Endodermal cell (in vitro differentiated cells): ENCODE measurements at regions not wholly inside any gene's neighbourhood (a gene's known extent, or its start where the extent isn't known, plus 50 kb on each side); places are given as distances from the start of the nearest gene placed in this dataset.

ENCODE experiments used
- DNase-seq: peaks from one replicate; pipeline ENCODE4 v3.0.0-alpha.2; 2017
- H3K27ac ChIP-seq: 2 replicates; pipeline ENCODE4 v1.5.1; 2013; ENCODE audit warnings: mild to moderate bottlenecking, low read depth, low read length, moderate library complexity
- H3K27me3 ChIP-seq: 2 replicates; pipeline ENCODE4 v1.6.1; 2013; ENCODE audit warnings: mild to moderate bottlenecking, low read length, moderate library complexity; ENCODE audit not compliant: insufficient read depth, control insufficient read depth, poor library complexity, severe bottlenecking
- H3K36me3 ChIP-seq: 2 replicates; pipeline ENCODE4 v1.7.0; 2013; ENCODE audit warnings: mild to moderate bottlenecking, low read length, moderate library complexity; ENCODE audit not compliant: control insufficient read depth, insufficient read depth
- H3K4me1 ChIP-seq: one replicate; pipeline ENCODE4 v1.7.0; 2013; ENCODE audit warnings: low read length; ENCODE audit not compliant: control insufficient read depth, insufficient read depth
- H3K4me3 ChIP-seq: 2 replicates; pipeline ENCODE4 v1.5.1; 2013; ENCODE audit warnings: mild to moderate bottlenecking, low read length, moderate library complexity
- H3K9ac ChIP-seq: 2 replicates; pipeline ENCODE4 v1.6.1; 2013; ENCODE audit warnings: mild to moderate bottlenecking, low read length, moderate library complexity; ENCODE audit not compliant: poor library complexity, severe bottlenecking; ENCODE audit errors: extremely low read depth
- H3K9me3 ChIP-seq: 2 replicates; pipeline ENCODE4 v1.6.1; 2013; ENCODE audit warnings: mild to moderate bottlenecking, low read length, moderate library complexity; ENCODE audit not compliant: control insufficient read depth
- H3K27ac Mint-ChIP-seq: 2 replicates; pipeline ENCODE4 v1.8.0; 2020; ENCODE audit warnings: mixed read lengths
- H3K27me3 Mint-ChIP-seq: 2 replicates; pipeline ENCODE4 v1.8.0; 2021; ENCODE audit warnings: mild to moderate bottlenecking, mixed read lengths; ENCODE audit not compliant: insufficient read depth
- H3K36me3 Mint-ChIP-seq: 2 replicates; pipeline ENCODE4 v1.8.0; 2020; ENCODE audit warnings: low read depth, mixed read lengths
- H3K4me1 Mint-ChIP-seq: 2 replicates; pipeline ENCODE4 v1.8.0; 2020; ENCODE audit warnings: mixed read lengths
- H3K4me3 Mint-ChIP-seq: 2 replicates; pipeline ENCODE4 v1.8.0; 2020; ENCODE audit warnings: mild to moderate bottlenecking, moderate library complexity, mixed read lengths
- H3K9me3 Mint-ChIP-seq: 2 replicates; pipeline ENCODE4 v1.8.0; 2020; ENCODE audit warnings: mild to moderate bottlenecking, mixed read lengths
- CTCF ChIP-seq: fragments of 200-600 bp; sonication (generic); conservative IDR thresholded peaks from 2 replicates; pipeline ENCODE4 v1.5.0; 2021; ENCODE audit warnings: antibody characterized with exemption, mild to moderate bottlenecking
- WGBS, 2 experiments: methylation state at CpG; one replicate each; pipeline versions ENCODE4 v1.1.5 to v1.1.7; 2013; ENCODE audit warnings: missing lambda C conversion rate in 2 of 2, mixed read lengths in 1 of 2; ENCODE audit not compliant: insufficient coverage in 1 of 2, insufficient read length in 1 of 2; 5-methylcytosine and 5-hydroxymethylcytosine counted together

GRCh38 chr2:204265681-204266181 is 279.5 kb upstream of the PARD3B start:
- H3K4me1 ChIP-seq: peaks cover 11% of the 10 kb centered on the region
- peaks cover 10% of the 10 kb centered on the region for H3K9me3 ChIP-seq
- H3K4me3 Mint-ChIP-seq: no peak overlapping the region

GRCh38 chr2:204268458-204268857 is 276.8 kb upstream of the PARD3B start:
- no peak for DNase-seq
- no peak overlapping the region for H3K4me3 ChIP-seq
- TF ChIP-seq CTCF: peak; percentile 55
- 97% methylated on average over 4 to 5 of the region's 5 CpGs for WGBS, 2 experiments
- H3K27me3 ChIP-seq: no peaks in the 10 kb centered on the region
- Mint-ChIP-seq H3K9me3 (peaks cover 22% of the 10 kb centered on the region), H3K27ac (no peak overlapping the region), H3K27me3 (peaks cover 6% of the 10 kb centered on the region), H3K36me3 (peaks cover 6% of the 10 kb centered on the region), H3K4me1 (peaks cover 42% of the 10 kb centered on the region), H3K4me3 (no peak overlapping the region)
- H3K36me3 ChIP-seq: no peaks in the 10 kb centered on the region
- peaks cover 17% of the 10 kb centered on the region for H3K4me1 ChIP-seq
- no peak overlapping the region for H3K9ac ChIP-seq
- no peak overlapping the region for H3K27ac ChIP-seq
- peaks cover 22% of the 10 kb centered on the region for H3K9me3 ChIP-seq

More at GRCh38 chr2:204265681-204266181, 279.5 kb upstream of the PARD3B start:
- Histone ChIP-seq H3K27me3 (no peaks in the 10 kb centered on the region), H3K27ac (peak overlapping the region; percentile 64), H3K4me3 (no peak overlapping the region), H3K9ac (no peak overlapping the region), H3K36me3 (no peaks in the 10 kb centered on the region)
- Mint-ChIP-seq H3K36me3 (peaks cover 5% of the 10 kb centered on the region), H3K9me3 (peaks cover 15% of the 10 kb centered on the region), H3K27me3 (peaks cover 14% of the 10 kb centered on the region), H3K4me1 (peaks cover 36% of the 10 kb centered on the region), H3K27ac (no peak overlapping the region)
- WGBS, 2 experiments: 94 to 95% methylated on average over 7 of the region's 7 CpGs
- DNase-seq: no peak
- no peak for TF ChIP-seq CTCF

DNA sequence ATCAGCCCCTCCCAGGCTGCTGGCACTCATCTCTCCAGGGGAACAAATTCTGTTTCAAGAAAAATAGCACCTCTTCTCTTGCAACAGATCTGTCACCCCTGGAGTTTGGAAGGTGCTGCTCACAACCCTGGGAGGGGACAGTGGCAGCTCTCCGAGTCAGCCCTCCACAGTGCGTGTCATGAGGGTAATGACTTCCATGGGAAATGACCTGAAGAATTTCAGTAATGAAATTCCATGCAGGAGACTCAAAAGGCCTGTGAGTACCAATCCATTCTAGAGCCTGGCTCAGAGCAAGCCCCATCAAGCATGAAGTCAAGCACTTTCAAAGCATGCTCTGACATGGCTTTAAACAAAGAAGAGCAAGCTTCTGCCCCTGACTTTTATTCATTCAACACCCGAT is 276.3 kb upstream of the PARD3B start:
- Mint-ChIP-seq H3K9me3 (peaks cover 22% of the 10 kb centered on the region), H3K4me1 (peaks cover 39% of the 10 kb centered on the region), H3K27me3 (peaks cover 6% of the 10 kb centered on the region), H3K27ac (no peak overlapping the region), H3K4me3 (no peak overlapping the region), H3K36me3 (peaks cover 6% of the 10 kb centered on the region)
- 87 to 100% methylated on average over 1 to 3 of the region's 3 CpGs for WGBS, 2 experiments
- Histone ChIP-seq H3K36me3 (no peaks in the 10 kb centered on the region), H3K27ac (no peak overlapping the region), H3K9ac (no peak overlapping the region), H3K9me3 (peaks cover 22% of the 10 kb centered on the region), H3K4me1 (peaks cover 17% of the 10 kb centered on the region), H3K27me3 (no peaks in the 10 kb centered on the region), H3K4me3 (no peak overlapping the region)
- DNase-seq: no peak
- no peak for TF ChIP-seq CTCF
